Breast epithelium (tissue), 4 donors: ENCODE measurements at regions not wholly inside any gene's neighbourhood (a gene's known extent, or its start where the extent isn't known, plus 50 kb on each side); places are given as distances from the start of the nearest gene placed in this dataset.

ENCODE experiments used
- DNase-seq, 2 donors: peaks; one replicate each; pipeline ENCODE4 v3.0.0-alpha.2; 2019; ENCODE audit warnings: low spot score in 2 of 2
- H3K27ac ChIP-seq, 2 donors: fragments of 200-600 bp; sonication (generic) in 1 of 2; one replicate each; pipeline ENCODE4 v1.5.1; 2016 to 2019; ENCODE audit warnings: mild to moderate bottlenecking in 1 of 2
- H3K27me3 ChIP-seq, 2 donors: fragments of 200-600 bp; sonication (generic) in 1 of 2; one replicate each; pipeline versions ENCODE4 v1.5.1 to v1.6.0; 2017 to 2019; ENCODE audit warnings: control low read depth in 1 of 2, mild to moderate bottlenecking in 1 of 2
- H3K36me3 ChIP-seq: fragments of 200-600 bp; one replicate; pipeline ENCODE4 v1.5.1; 2019
- H3K4me1 ChIP-seq, 2 donors: fragments of 200-600 bp; sonication (generic); one replicate each; pipeline ENCODE4 v1.5.1; 2016 to 2019; ENCODE audit warnings: control low read depth in 1 of 2
- H3K4me3 ChIP-seq, 3 donors: fragments of 200-600 bp; sonication (generic); 1 replicate in 2 of 3; 2 replicates in 1 of 3; pipeline ENCODE4 v1.5.1; 2016 to 2019; ENCODE audit warnings: mild to moderate bottlenecking in 3 of 3, moderate library complexity in 2 of 3
- H3K9me3 ChIP-seq, 2 donors: fragments of 200-600 bp; sonication (generic) in 1 of 2; one replicate each; pipeline ENCODE4 v1.5.1; 2016 to 2019; ENCODE audit warnings: control low read depth in 1 of 2
- CTCF ChIP-seq, 3 donors: fragments of 450-650 bp; IDR thresholded peaks; one replicate each; pipeline ENCODE4 v1.5.1; 2016 to 2017; ENCODE audit warnings: antibody characterized with exemption in 3 of 3, mild to moderate bottlenecking in 3 of 3, moderate library complexity in 3 of 3
- POLR2A ChIP-seq: fragments of 450-650 bp; IDR thresholded peaks from one replicate; pipeline ENCODE4 v1.6.1; 2016; ENCODE audit warnings: antibody characterized with exemption, mild to moderate bottlenecking, moderate library complexity
- POLR2AphosphoS5 ChIP-seq, 3 donors: sonication (generic); formaldehyde crosslinking; IDR thresholded peaks; one replicate each; pipeline ENCODE4 v1.6.1; 2017; ENCODE audit warnings: antibody characterized with exemption in 3 of 3
- intact Hi-C: fragments of 100-400 bp; cut with DNase I; formaldehyde crosslinking; loops from one replicate; pipeline ENCODE4 v1.15.1; 2023; ENCODE audit warnings: low total_unique reads

GRCh38 chr15:57827021-57827420 lies 120.5 kb downstream of the POLR2M start:
- H3K4me3 ChIP-seq, result no peak overlapping the region
- H3K27ac ChIP-seq, result no peak overlapping the region
- H3K9me3 ChIP-seq, result no peaks in the 10 kb centered on the region
- DNase-seq, result no peak
- H3K4me1 ChIP-seq, result no peaks in the 10 kb centered on the region
- H3K27me3 ChIP-seq, result no peaks in the 10 kb centered on the region
- no peak for TF ChIP-seq POLR2A
- no peak for TF ChIP-seq CTCF (IDR thresholded peaks at IDR 0.05)
- no peak for TF ChIP-seq POLR2AphosphoS5 (IDR thresholded peaks at IDR 0.05)
- H3K36me3 ChIP-seq, result no peaks in the 10 kb centered on the region
- intact Hi-C loops, result no loop called here

GRCh38 chr15:57827971-57828370 lies 121.5 kb downstream of the POLR2M start:
- intact Hi-C loops, result no loop called here
- H3K27ac ChIP-seq, result no peak overlapping the region

GRCh38 chr15:57832183-57832582 lies 125.7 kb downstream of the POLR2M start:
- H3K4me3 ChIP-seq, result no peak overlapping the region
- H3K9me3 ChIP-seq, result peaks cover 0 to 5% of the 10 kb centered on the region in 2 donors
- no peaks in the 10 kb centered on the region for H3K36me3 ChIP-seq
- H3K27me3 ChIP-seq, result no peaks in the 10 kb centered on the region
- no peaks in the 10 kb centered on the region for H3K4me1 ChIP-seq
- TF ChIP-seq POLR2AphosphoS5 (IDR thresholded peaks at IDR 0.05), result no peak
- TF ChIP-seq CTCF (IDR thresholded peaks at IDR 0.05), result no peak
- no peak for TF ChIP-seq POLR2A
- intact Hi-C loops, result no loop called here
- DNase-seq, result no peak
- no peak overlapping the region for H3K27ac ChIP-seq

More at GRCh38 chr15:57827971-57828370, 121.5 kb downstream of the POLR2M start:
- TF ChIP-seq POLR2A (no peak), CTCF (IDR thresholded peaks at IDR 0.05) (no peak), POLR2AphosphoS5 (IDR thresholded peaks at IDR 0.05) (no peak)
- H3K4me1 ChIP-seq, result no peaks in the 10 kb centered on the region
- H3K27me3 ChIP-seq, result no peaks in the 10 kb centered on the region
- no peak overlapping the region for H3K4me3 ChIP-seq
- no peaks in the 10 kb centered on the region for H3K9me3 ChIP-seq
- H3K36me3 ChIP-seq, result no peaks in the 10 kb centered on the region
- no peak for DNase-seq

- intact Hi-C loops, result no loop called here
- H3K27me3 ChIP-seq, result no peaks in the 10 kb centered on the region
- H3K27ac ChIP-seq, result no peak overlapping the region
- TF ChIP-seq CTCF (IDR thresholded peaks at IDR 0.05) (no peak), POLR2A (no peak), POLR2AphosphoS5 (IDR thresholded peaks at IDR 0.05) (no peak)
- no peak overlapping the region for H3K4me3 ChIP-seq
- no peak for DNase-seq
- no peaks in the 10 kb centered on the region for H3K4me1 ChIP-seq
- H3K36me3 ChIP-seq, result no peaks in the 10 kb centered on the region
- H3K9me3 ChIP-seq, result peaks cover 0 to 5% of the 10 kb centered on the region in 2 donors
Measured at GRCh38 chr15:57835119-57835518, 128.6 kb downstream of the POLR2M start.

GRCh38 chr15:57849317-57849716 lies 142.8 kb downstream of the POLR2M start:
- Histone ChIP-seq H3K4me1 (no peaks in the 10 kb centered on the region), H3K27ac (no peak overlapping the region), H3K9me3 (no peaks in the 10 kb centered on the region), H3K27me3 (no peaks in the 10 kb centered on the region), H3K4me3 (no peak overlapping the region), H3K36me3 (no peaks in the 10 kb centered on the region)
- TF ChIP-seq CTCF (IDR thresholded peaks at IDR 0.05), result no peak
- no peak for TF ChIP-seq POLR2A
- no peak for TF ChIP-seq POLR2AphosphoS5 (IDR thresholded peaks at IDR 0.05)
- DNase-seq, result no peak
- intact Hi-C loops, result no loop called here
